Testis (tissue), 2 donors: ENCODE measurements at regions not wholly inside any gene's neighbourhood (a gene's known extent, or its start where the extent isn't known, plus 50 kb on each side); places are given as distances from the start of the nearest gene placed in this dataset.

Experiments
- CTCF ChIP-seq, 3 experiments: fragments of 450-650 bp in 2 of 3; fragments of 200-600 bp in 1 of 3; sonication (generic) in 1 of 3; IDR thresholded peaks; one replicate each; pipeline ENCODE4 v1.5.1; 2016 to 2019; ENCODE audit warnings: antibody characterized with exemption in 3 of 3, mild to moderate bottlenecking in 2 of 3, moderate library complexity in 1 of 3
- POLR2A ChIP-seq: fragments of 450-650 bp; IDR thresholded peaks from one replicate; pipeline ENCODE4 v1.6.1; 2017; ENCODE audit warnings: antibody characterized with exemption, mild to moderate bottlenecking, moderate library complexity

GRCh38 chr9:129539446-129539845 lies 81.5 kb downstream of the C9orf50 start:
- TF ChIP-seq CTCF (IDR thresholded peaks at IDR 0.05), result no peak
- no peak for TF ChIP-seq POLR2A
